ENCODE measurements at regions not wholly inside any gene's neighbourhood (a gene's known extent, or its start where the extent isn't known, plus 50 kb on each side); places are given as distances from the start of the nearest gene placed in this dataset.

DNA sequence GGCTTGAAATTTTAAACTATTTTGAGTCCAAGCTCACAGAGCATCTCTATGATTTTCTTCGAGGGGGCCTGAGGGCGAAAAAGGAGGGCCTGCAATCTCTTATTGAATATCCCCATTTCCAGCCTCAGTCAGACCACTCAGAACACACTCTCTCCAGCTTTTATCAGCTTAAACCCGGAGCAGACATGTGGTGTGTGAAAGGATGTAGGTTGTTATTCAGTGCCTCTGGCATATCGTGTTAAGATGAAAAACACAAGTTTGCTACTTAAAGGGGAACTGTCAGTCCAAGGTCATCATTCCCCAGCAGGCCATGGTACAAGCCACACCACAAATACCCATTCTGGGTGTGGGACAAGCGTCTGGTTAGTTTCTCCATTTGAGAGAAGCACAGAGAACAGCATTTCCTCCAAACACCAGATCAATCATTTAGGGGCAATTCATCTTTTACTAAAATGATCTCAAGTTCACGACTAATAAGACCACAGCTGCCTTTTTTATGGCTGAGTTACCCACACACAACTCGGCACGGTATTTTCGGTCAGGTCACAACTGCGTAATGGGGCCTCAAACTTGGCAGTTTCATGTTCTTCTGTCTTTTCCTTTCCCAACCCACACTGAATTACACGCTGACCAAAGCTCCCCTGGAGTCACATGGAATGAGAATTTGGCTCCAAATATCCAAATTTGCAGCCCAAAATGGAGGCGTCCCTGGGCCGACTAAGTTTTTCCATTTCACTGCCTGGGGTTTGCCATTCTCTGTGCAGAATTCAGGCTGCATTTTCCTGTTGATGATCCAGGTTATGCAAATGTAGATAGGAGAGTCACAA is 188.4 kb downstream of the SEM1 start:
- TF ChIP-seq MYC (IDR thresholded peaks at IDR 0.05; ENCODE audit: low read depth, low read length) (no peak), POLR2A (IDR thresholded peaks at IDR 0.05; ENCODE audit: extremely low read depth, insufficient read length) (no peak)
- TF ChIP-seq, protein P1, sequence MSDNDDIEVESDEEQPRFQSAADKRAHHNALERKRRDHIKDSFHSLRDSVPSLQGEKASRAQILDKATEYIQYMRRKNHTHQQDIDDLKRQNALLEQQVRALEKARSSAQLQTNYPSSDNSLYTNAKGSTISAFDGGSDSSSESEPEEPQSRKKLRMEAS (IDR thresholded peaks at IDR 0.05; ENCODE audit: low read depth, low read length): no peak
- TF ChIP-seq, protein P2, sequence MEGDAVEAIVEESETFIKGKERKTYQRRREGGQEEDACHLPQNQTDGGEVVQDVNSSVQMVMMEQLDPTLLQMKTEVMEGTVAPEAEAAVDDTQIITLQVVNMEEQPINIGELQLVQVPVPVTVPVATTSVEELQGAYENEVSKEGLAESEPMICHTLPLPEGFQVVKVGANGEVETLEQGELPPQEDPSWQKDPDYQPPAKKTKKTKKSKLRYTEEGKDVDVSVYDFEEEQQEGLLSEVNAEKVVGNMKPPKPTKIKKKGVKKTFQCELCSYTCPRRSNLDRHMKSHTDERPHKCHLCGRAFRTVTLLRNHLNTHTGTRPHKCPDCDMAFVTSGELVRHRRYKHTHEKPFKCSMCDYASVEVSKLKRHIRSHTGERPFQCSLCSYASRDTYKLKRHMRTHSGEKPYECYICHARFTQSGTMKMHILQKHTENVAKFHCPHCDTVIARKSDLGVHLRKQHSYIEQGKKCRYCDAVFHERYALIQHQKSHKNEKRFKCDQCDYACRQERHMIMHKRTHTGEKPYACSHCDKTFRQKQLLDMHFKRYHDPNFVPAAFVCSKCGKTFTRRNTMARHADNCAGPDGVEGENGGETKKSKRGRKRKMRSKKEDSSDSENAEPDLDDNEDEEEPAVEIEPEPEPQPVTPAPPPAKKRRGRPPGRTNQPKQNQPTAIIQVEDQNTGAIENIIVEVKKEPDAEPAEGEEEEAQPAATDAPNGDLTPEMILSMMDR (IDR thresholded peaks at IDR 0.05; ENCODE audit: low read depth, low read length): no peak
- DNase-seq (ENCODE audit: low read depth): no peak
- no peak overlapping the region for H3K4me3 ChIP-seq (ENCODE audit: low read depth, low read length)

DNA sequence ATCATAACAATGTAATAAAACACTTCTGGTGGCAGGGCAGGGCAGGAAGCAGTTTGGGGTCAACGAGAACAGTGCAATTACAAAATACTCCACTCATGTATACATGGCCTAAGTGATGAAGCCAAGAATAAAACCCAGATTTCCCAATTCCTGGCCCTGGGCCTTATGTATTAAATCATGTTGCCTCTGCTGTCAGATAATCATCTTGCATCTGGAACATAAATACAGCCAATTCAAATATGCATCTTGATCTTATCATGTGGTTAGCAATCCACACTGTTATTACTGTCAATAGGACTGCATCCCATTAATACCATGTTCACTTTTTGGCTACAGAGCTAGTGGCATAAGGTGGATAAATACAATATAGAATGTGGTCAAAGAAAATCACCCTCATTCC is 186.5 kb upstream of the SLC25A13 start:
- DNase-seq (ENCODE audit: low read depth): no peak
- no peak overlapping the region for H3K4me3 ChIP-seq (ENCODE audit: low read depth, low read length)
- no peak for TF ChIP-seq MYC (IDR thresholded peaks at IDR 0.05; ENCODE audit: low read depth, low read length)
- TF ChIP-seq, protein P1 (IDR thresholded peaks at IDR 0.05; ENCODE audit: low read depth, low read length): no peak
- TF ChIP-seq POLR2A (IDR thresholded peaks at IDR 0.05; ENCODE audit: extremely low read depth, insufficient read length): no peak
- TF ChIP-seq, protein P2 (IDR thresholded peaks at IDR 0.05; ENCODE audit: low read depth, low read length): no peak

DNA sequence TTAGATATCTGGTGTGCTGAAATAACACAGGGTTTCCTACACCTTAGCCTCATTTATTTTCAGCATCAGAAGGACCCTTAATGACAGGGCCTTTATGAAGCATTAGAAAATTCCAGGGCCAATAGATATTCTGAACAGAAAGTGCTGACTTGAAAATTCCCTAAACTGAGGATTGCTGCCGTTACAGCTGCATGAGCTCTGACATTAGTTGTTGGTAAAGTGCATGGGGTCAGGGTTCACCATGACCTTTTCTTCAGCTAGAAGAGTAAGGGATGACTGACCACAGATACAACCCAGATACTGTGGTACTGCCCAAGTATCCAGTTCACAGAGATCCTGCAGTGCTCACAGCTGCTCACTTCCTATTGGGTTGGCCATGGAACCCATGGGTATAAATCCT is 181.7 kb upstream of the SLC25A13 start:
- no peak for DNase-seq (ENCODE audit: low read depth)
- no peak overlapping the region for H3K4me3 ChIP-seq (ENCODE audit: low read depth, low read length)
- TF ChIP-seq, protein P2 (IDR thresholded peaks at IDR 0.05; ENCODE audit: low read depth, low read length): no peak
- no peak for TF ChIP-seq POLR2A (IDR thresholded peaks at IDR 0.05; ENCODE audit: extremely low read depth, insufficient read length)
- no peak for TF ChIP-seq MYC (IDR thresholded peaks at IDR 0.05; ENCODE audit: low read depth, low read length)
- TF ChIP-seq, protein P1 (IDR thresholded peaks at IDR 0.05; ENCODE audit: low read depth, low read length): no peak

DNA sequence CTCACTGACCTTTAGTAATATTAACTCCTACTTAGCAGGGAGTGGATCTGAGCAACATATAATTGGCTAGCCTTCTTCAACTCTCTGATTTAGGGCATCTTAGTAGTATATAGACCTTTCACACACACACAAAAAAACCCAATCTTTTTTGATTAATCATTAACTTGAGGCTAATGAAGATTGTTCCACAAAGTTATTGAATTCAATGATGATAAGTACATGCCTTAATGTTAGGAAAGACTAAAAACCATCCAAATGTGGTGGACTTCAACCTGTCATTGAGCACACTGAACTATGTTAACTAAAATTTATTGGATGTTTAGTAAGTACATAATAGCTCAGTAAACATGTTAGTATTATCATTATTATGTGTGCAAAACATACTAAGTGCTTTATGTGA is 179.4 kb upstream of the SLC25A13 start:
- H3K4me3 ChIP-seq (ENCODE audit: low read depth, low read length): no peak overlapping the region
- no peak for DNase-seq (ENCODE audit: low read depth)
- TF ChIP-seq, protein P2 (IDR thresholded peaks at IDR 0.05; ENCODE audit: low read depth, low read length): no peak
- no peak for TF ChIP-seq MYC (IDR thresholded peaks at IDR 0.05; ENCODE audit: low read depth, low read length)
- TF ChIP-seq POLR2A (IDR thresholded peaks at IDR 0.05; ENCODE audit: extremely low read depth, insufficient read length): no peak
- TF ChIP-seq, protein P1 (IDR thresholded peaks at IDR 0.05; ENCODE audit: low read depth, low read length): no peak

DNA sequence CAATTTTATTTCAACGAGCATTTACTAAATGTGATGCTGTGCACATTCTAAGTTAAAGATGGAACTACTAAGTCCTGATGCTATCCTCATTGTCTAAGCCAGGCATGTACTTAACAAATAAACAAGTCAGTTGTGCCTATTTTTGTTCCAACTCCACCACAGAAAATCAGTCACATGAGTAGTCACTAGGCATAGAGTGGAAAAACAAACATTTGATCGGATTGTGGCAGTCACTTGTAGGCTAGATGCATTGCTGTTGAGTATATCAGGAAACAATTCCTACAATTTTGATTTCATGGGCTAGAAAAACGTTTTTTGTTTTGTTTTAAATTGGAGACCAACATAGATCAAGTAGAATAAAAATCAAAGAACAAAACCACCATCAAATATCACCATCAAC is 177.6 kb upstream of the SLC25A13 start:
- DNase-seq (ENCODE audit: low read depth): no peak
- no peak overlapping the region for H3K4me3 ChIP-seq (ENCODE audit: low read depth, low read length)
- TF ChIP-seq, protein P1 (IDR thresholded peaks at IDR 0.05; ENCODE audit: low read depth, low read length): no peak
- no peak for TF ChIP-seq MYC (IDR thresholded peaks at IDR 0.05; ENCODE audit: low read depth, low read length)
- TF ChIP-seq POLR2A (IDR thresholded peaks at IDR 0.05; ENCODE audit: extremely low read depth, insufficient read length): no peak
- TF ChIP-seq, protein P2 (IDR thresholded peaks at IDR 0.05; ENCODE audit: low read depth, low read length): no peak

Measured in NB4 (cell line).